LNCaP clone FGC (cell line): ENCODE measurements at regions not wholly inside any gene's neighbourhood (a gene's known extent, or its start where the extent isn't known, plus 50 kb on each side); places are given as distances from the start of the nearest gene placed in this dataset.

Experiments
- DNase-seq: peaks from one replicate; pipeline ENCODE4 v3.0.0-alpha.2; 2011; ENCODE audit warnings: low read depth
- H3K4me3 ChIP-seq: 2 replicates; pipeline ENCODE4 v1.5.1; 2011; ENCODE audit warnings: mild to moderate bottlenecking, low read depth, low read length, control low read depth
- CTCF ChIP-seq: IDR thresholded peaks from 2 replicates; pipeline ENCODE4 v1.5.1; 2012; ENCODE audit warnings: mild to moderate bottlenecking; ENCODE audit not compliant: control insufficient read depth, insufficient read depth; ENCODE audit errors: extremely low read depth

- H3K4me3 ChIP-seq: no peak overlapping the region
- DNase-seq: no peak
- no peak for TF ChIP-seq CTCF
These were observed 351.2 kb downstream of the SEC14L1 start for GRCh38 chr17:77491921-77492445.

GRCh38 chr17:77492446-77493237, 351.9 kb downstream of the SEC14L1 start:
- no peak for TF ChIP-seq CTCF

GRCh38 chr17:77493238-77493820, 352.6 kb downstream of the SEC14L1 start:
- TF ChIP-seq CTCF: no peak
- DNase-seq: no peak
- H3K4me3 ChIP-seq: no peak overlapping the region

More at GRCh38 chr17:77492446-77493237, 351.9 kb downstream of the SEC14L1 start:
- no peak for DNase-seq
- no peak overlapping the region for H3K4me3 ChIP-seq

- no peak overlapping the region for H3K4me3 ChIP-seq
- DNase-seq: no peak
- TF ChIP-seq CTCF: no peak
These were observed 353.3 kb downstream of the SEC14L1 start for GRCh38 chr17:77493901-77494663.

- DNase-seq: no peak
- peak; percentile 92 for TF ChIP-seq CTCF
- H3K4me3 ChIP-seq: no peak overlapping the region
These were observed 354.1 kb downstream of the SEC14L1 start for GRCh38 chr17:77494664-77495435.

- DNase-seq: no peak
- H3K4me3 ChIP-seq: no peak overlapping the region
- no peak for TF ChIP-seq CTCF
These were observed 354.8 kb downstream of the SEC14L1 start for GRCh38 chr17:77495575-77495974.
